Ishikawa (cell line): ENCODE measurements at regions not wholly inside any gene's neighbourhood (a gene's known extent, or its start where the extent isn't known, plus 50 kb on each side); places are given as distances from the start of the nearest gene placed in this dataset.

ENCODE experiments used
- CEBPB ChIP-seq: IDR thresholded peaks from 2 replicates; pipeline ENCODE4 v1.6.1; 2012
- CREB1 ChIP-seq: IDR thresholded peaks from 2 replicates; pipeline ENCODE4 v1.6.1; 2012; ENCODE audit warnings: low read depth
- EP300 ChIP-seq: IDR thresholded peaks from 2 replicates; pipeline ENCODE4 v1.6.1; 2012; ENCODE audit warnings: borderline replicate concordance
- FOXM1 ChIP-seq: IDR thresholded peaks from 2 replicates; pipeline ENCODE4 v1.6.1; 2012; ENCODE audit warnings: low read depth, borderline replicate concordance
- MAX ChIP-seq: IDR thresholded peaks from 2 replicates; pipeline ENCODE4 v1.6.1; 2012
- NFIC ChIP-seq: IDR thresholded peaks from 2 replicates; pipeline ENCODE4 v1.6.1; 2012
- RAD21 ChIP-seq: IDR thresholded peaks from 2 replicates; pipeline ENCODE4 v1.6.1; 2012; ENCODE audit warnings: low read depth
- REST ChIP-seq: IDR thresholded peaks from 2 replicates; pipeline ENCODE4 v1.6.1; 2012; ENCODE audit warnings: low read depth, mild to moderate bottlenecking
- TAF1 ChIP-seq: IDR thresholded peaks from 2 replicates; pipeline ENCODE4 v1.6.1; 2012; ENCODE audit warnings: low read depth, mild to moderate bottlenecking
- TEAD4 ChIP-seq: IDR thresholded peaks from 2 replicates; pipeline ENCODE4 v1.6.1; 2012
- USF1 ChIP-seq: IDR thresholded peaks from 2 replicates; pipeline ENCODE4 v1.6.1; 2012
- YY1 ChIP-seq: IDR thresholded peaks from 2 replicates; pipeline ENCODE4 v1.6.1; 2012; ENCODE audit warnings: low read depth

- TF ChIP-seq YY1, result no peak
- no peak for TF ChIP-seq CEBPB
- TF ChIP-seq MAX, result no peak
- TF ChIP-seq TAF1, result no peak
- no peak for TF ChIP-seq REST
- no peak for TF ChIP-seq EP300
- TF ChIP-seq NFIC, result no peak
- no peak for TF ChIP-seq CREB1
- TF ChIP-seq RAD21, result no peak
- TF ChIP-seq TEAD4, result no peak
- no peak for TF ChIP-seq FOXM1
- no peak for TF ChIP-seq USF1
Observed at GRCh38 chr15:96037584-96037983, 292.9 kb upstream of the NR2F2 start.
